Body of pancreas (tissue), 4 donors: ENCODE measurements at regions not wholly inside any gene's neighbourhood (a gene's known extent, or its start where the extent isn't known, plus 50 kb on each side); places are given as distances from the start of the nearest gene placed in this dataset.
"Not testable (repeated sequence)": the region's sequence is repeated elsewhere in the genome, so short reads cannot be mapped to it uniquely, and the experiment has no call there.

Experiments
- POLR2A ChIP-seq, 3 donors: fragments of 450-650 bp; IDR thresholded peaks; one replicate each; pipeline ENCODE4 v1.6.1; 2016; ENCODE audit warnings: antibody characterized with exemption in 3 of 3, mild to moderate bottlenecking in 2 of 3
- TF ChIP-seq, protein P1 (sequence below), 7 experiments: fragments of 450-650 bp in 4 of 7; fragments of 200-600 bp in 3 of 7; sonication (generic) in 3 of 7; IDR thresholded peaks; one replicate each; pipeline ENCODE4 v1.5.1; 2016 to 2019; ENCODE audit warnings: antibody characterized with exemption in 7 of 7

GRCh38 chr2:111584950-111585349 is 299.0 kb downstream of the ANAPC1 start:
- TF ChIP-seq, protein P1, sequence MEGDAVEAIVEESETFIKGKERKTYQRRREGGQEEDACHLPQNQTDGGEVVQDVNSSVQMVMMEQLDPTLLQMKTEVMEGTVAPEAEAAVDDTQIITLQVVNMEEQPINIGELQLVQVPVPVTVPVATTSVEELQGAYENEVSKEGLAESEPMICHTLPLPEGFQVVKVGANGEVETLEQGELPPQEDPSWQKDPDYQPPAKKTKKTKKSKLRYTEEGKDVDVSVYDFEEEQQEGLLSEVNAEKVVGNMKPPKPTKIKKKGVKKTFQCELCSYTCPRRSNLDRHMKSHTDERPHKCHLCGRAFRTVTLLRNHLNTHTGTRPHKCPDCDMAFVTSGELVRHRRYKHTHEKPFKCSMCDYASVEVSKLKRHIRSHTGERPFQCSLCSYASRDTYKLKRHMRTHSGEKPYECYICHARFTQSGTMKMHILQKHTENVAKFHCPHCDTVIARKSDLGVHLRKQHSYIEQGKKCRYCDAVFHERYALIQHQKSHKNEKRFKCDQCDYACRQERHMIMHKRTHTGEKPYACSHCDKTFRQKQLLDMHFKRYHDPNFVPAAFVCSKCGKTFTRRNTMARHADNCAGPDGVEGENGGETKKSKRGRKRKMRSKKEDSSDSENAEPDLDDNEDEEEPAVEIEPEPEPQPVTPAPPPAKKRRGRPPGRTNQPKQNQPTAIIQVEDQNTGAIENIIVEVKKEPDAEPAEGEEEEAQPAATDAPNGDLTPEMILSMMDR (IDR thresholded peaks at IDR 0.05), result not testable (repeated sequence)
- not testable (repeated sequence) for TF ChIP-seq POLR2A (IDR thresholded peaks at IDR 0.05)
